ENCODE measurements at regions not wholly inside any gene's neighbourhood (a gene's known extent, or its start where the extent isn't known, plus 50 kb on each side); places are given as distances from the start of the nearest gene placed in this dataset.

- DNase-seq (ENCODE audit: low read depth in 1 of 2, low spot score in 1 of 2) (no peak), ATAC-seq (no peak), FAIRE-seq (no peak)
- Histone ChIP-seq H3K4me3 (no peak overlapping the region), H3K4me1 (no peaks in the 10 kb centered on the region), H3K4me2 (no peak overlapping the region), H3K27ac (no peak overlapping the region), H3K9me3 (no peaks in the 10 kb centered on the region)
- TF ChIP-seq REST (IDR thresholded peaks at IDR 0.05) (no peak), JUNB (IDR thresholded peaks at IDR 0.05) (no peak), ZSCAN20 (CRISPR knock-in tag; IDR thresholded peaks at IDR 0.05) (no peak), BCL3 (IDR thresholded peaks at IDR 0.05) (no peak), RFX5 (IDR thresholded peaks at IDR 0.05) (no peak), ZFP36 (IDR thresholded peaks at IDR 0.05; ENCODE audit: borderline replicate concordance, partially characterized antibody) (no peak), MYC (IDR thresholded peaks at IDR 0.05; ENCODE audit: borderline replicate concordance, low read length) (no peak), CBX8 (IDR thresholded peaks at IDR 0.05) (no peak), NFE2L2 (conservative IDR thresholded peaks at IDR 0.05; ENCODE audit: low read length) (no peak), POLR2A (IDR thresholded peaks at IDR 0.05; ENCODE audit: low read length) (no peak), SREBF2 (IDR thresholded peaks at IDR 0.05) (no peak), EHMT2 (IDR thresholded peaks at IDR 0.05; ENCODE audit: low read depth) (no peak)
- POLR2A ChIA-PET: no interaction called here
- CTCF ChIA-PET: no interaction called here
Measured at GRCh38 chr10:111656066-111656465, 527.5 kb downstream of the GPAM start.

GRCh38 chr10:111677759-111678158 lies 505.8 kb downstream of the GPAM start:
- H3K27ac ChIP-seq: no peak overlapping the region
- FAIRE-seq (no peak), ATAC-seq (no peak), DNase-seq (ENCODE audit: low read depth in 1 of 2, low spot score in 1 of 2) (no peak)
- CTCF ChIA-PET: no interaction called here
- TF ChIP-seq HEYL (CRISPR knock-in tag; IDR thresholded peaks at IDR 0.05): no peak
- TF ChIP-seq FOSL2 (IDR thresholded peaks at IDR 0.05): no peak
- peak; percentile 8; the same call in 1 of the 2 replicates for TF ChIP-seq FOSL2 (CRISPR knock-in tag; IDR thresholded peaks at IDR 0.05)
- no peak overlapping the region for H3K4me2 ChIP-seq
- POLR2A ChIA-PET: no interaction called here
- WGBS (ENCODE audit: missing lambda C conversion rate): 16% methylated on average over 1 of the region's 1 CpG
- no peak overlapping the region for H3K4me3 ChIP-seq
- H3K4me1 ChIP-seq: no peaks in the 10 kb centered on the region
- H3K9me3 ChIP-seq: no peaks in the 10 kb centered on the region

- POLR2A ChIA-PET: no interaction called here
- CTCF ChIA-PET: no interaction called here
Measured at GRCh38 chr10:111686796-111687195, 496.8 kb downstream of the GPAM start.

GRCh38 chr10:111698711-111699110 lies 484.9 kb downstream of the GPAM start:
- Histone ChIP-seq H3K4me1 (no peaks in the 10 kb centered on the region), H3K4me3 (no peak overlapping the region), H3K9me3 (no peaks in the 10 kb centered on the region), H3K4me2 (no peak overlapping the region), H3K27ac (no peak overlapping the region)
- FAIRE-seq (no peak), ATAC-seq (no peak), DNase-seq (ENCODE audit: low read depth in 1 of 2, low spot score in 1 of 2) (no peak)
- TF ChIP-seq RFX5 (IDR thresholded peaks at IDR 0.05): no peak
- TF ChIP-seq ZFP36 (IDR thresholded peaks at IDR 0.05; ENCODE audit: borderline replicate concordance, partially characterized antibody): no peak
- TF ChIP-seq TP53 (CRISPR knock-in tag; IDR thresholded peaks at IDR 0.05): no peak
- no peak for TF ChIP-seq JUN (IDR thresholded peaks at IDR 0.05)
- TF ChIP-seq CHD4 (IDR thresholded peaks at IDR 0.05; ENCODE audit: borderline replicate concordance): no peak
- TF ChIP-seq EHMT2 (IDR thresholded peaks at IDR 0.05; ENCODE audit: low read depth): no peak
- CTCF ChIA-PET: no interaction called here
- POLR2A ChIA-PET: no interaction called here
- 0% methylated on average over 2 of the region's 2 CpGs for WGBS (ENCODE audit: missing lambda C conversion rate)

More at GRCh38 chr10:111686796-111687195, 496.8 kb downstream of the GPAM start:
- 32% methylated on average over 7 of the region's 7 CpGs for WGBS (ENCODE audit: missing lambda C conversion rate)
- Histone ChIP-seq H3K9me3 (peaks cover 2% of the 10 kb centered on the region; the same call in 1 of the 3 replicates), H3K4me2 (no peak overlapping the region), H3K4me3 (no peak overlapping the region), H3K27ac (no peak overlapping the region), H3K4me1 (no peaks in the 10 kb centered on the region)
- no peak for DNase-seq (ENCODE audit: low read depth in 1 of 2, low spot score in 1 of 2)
- TF ChIP-seq HEYL (CRISPR knock-in tag; IDR thresholded peaks at IDR 0.05) (no peak), HES2 (IDR thresholded peaks at IDR 0.05) (no peak), ZFP36 (IDR thresholded peaks at IDR 0.05; ENCODE audit: borderline replicate concordance, partially characterized antibody) (no peak), POLR2AphosphoS2 (conservative IDR thresholded peaks at IDR 0.05; ENCODE audit: low read length) (no peak), CHD4 (IDR thresholded peaks at IDR 0.05; ENCODE audit: borderline replicate concordance) (no peak)
- ATAC-seq: no peak
- FAIRE-seq: no peak
